Neural progenitor cell (in vitro differentiated cells): ENCODE measurements at regions not wholly inside any gene's neighbourhood (a gene's known extent, or its start where the extent isn't known, plus 50 kb on each side); places are given as distances from the start of the nearest gene placed in this dataset.

Experiments
- CTCF ChIP-seq: fragments of 200-600 bp; sonication (generic); IDR thresholded peaks from 2 replicates; pipeline ENCODE4 v1.5.1; 2017; ENCODE audit warnings: antibody characterized with exemption, mild to moderate bottlenecking
- EZH2phosphoT487 ChIP-seq: fragments of 200-600 bp; sonication (generic); IDR thresholded peaks from 2 replicates; pipeline ENCODE4 v1.6.1; 2017; ENCODE audit warnings: antibody characterized with exemption

GRCh38 chrX:131216828-131217227 is 72.3 kb downstream of the IGSF1 start:
- TF ChIP-seq EZH2phosphoT487: no peak
- no peak for TF ChIP-seq CTCF
